Gastroesophageal sphincter (tissue), 3 donors: ENCODE measurements at regions not wholly inside any gene's neighbourhood (a gene's known extent, or its start where the extent isn't known, plus 50 kb on each side); places are given as distances from the start of the nearest gene placed in this dataset.

Experiments used
- EP300 ChIP-seq: sonication (generic); formaldehyde crosslinking; IDR thresholded peaks from one replicate; pipeline ENCODE4 v1.6.1; 2017; ENCODE audit warnings: antibody characterized with exemption, mild to moderate bottlenecking
- POLR2A ChIP-seq, 2 donors: fragments of 450-650 bp; IDR thresholded peaks; one replicate each; pipeline ENCODE4 v1.6.1; 2017; ENCODE audit warnings: antibody characterized with exemption in 2 of 2, mild to moderate bottlenecking in 2 of 2, moderate library complexity in 1 of 2
- POLR2AphosphoS5 ChIP-seq: sonication (generic); formaldehyde crosslinking; IDR thresholded peaks from one replicate; pipeline ENCODE4 v1.6.1; 2017; ENCODE audit warnings: antibody characterized with exemption
- TF ChIP-seq, protein P1 (sequence below), 4 experiments: fragments of 200-600 bp in 2 of 4; fragments of 450-650 bp in 2 of 4; sonication (generic) in 1 of 4; IDR thresholded peaks; one replicate each; pipeline ENCODE4 v1.5.1; 2017 to 2019; ENCODE audit warnings: antibody characterized with exemption in 4 of 4, mild to moderate bottlenecking in 2 of 4, moderate library complexity in 2 of 4

DNA sequence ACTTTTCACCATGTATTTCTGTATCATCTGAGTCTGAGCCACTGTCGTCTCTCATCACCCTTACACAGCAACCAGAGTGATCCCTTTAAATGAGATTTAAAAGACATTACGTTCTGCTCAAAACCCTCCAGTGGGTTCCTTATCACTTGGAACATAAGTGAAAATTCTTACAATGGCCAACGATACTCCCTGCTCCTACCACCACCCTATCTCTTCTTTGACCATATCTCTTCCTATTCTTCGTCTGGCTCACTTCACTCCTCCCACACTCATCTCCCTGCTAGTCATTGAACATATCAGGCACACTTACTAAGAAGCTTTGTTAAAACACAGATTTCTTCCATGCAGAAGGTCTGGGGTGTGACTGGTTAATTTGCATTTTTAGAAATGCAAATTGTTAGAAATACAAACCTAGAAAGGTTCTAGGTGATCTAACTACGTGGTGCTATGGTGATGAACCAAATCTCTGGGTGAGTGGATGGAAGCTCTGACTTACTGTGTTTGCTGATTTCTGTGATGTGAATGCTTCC lies 166.6 kb upstream of the CD180 start:
- TF ChIP-seq, protein P1, sequence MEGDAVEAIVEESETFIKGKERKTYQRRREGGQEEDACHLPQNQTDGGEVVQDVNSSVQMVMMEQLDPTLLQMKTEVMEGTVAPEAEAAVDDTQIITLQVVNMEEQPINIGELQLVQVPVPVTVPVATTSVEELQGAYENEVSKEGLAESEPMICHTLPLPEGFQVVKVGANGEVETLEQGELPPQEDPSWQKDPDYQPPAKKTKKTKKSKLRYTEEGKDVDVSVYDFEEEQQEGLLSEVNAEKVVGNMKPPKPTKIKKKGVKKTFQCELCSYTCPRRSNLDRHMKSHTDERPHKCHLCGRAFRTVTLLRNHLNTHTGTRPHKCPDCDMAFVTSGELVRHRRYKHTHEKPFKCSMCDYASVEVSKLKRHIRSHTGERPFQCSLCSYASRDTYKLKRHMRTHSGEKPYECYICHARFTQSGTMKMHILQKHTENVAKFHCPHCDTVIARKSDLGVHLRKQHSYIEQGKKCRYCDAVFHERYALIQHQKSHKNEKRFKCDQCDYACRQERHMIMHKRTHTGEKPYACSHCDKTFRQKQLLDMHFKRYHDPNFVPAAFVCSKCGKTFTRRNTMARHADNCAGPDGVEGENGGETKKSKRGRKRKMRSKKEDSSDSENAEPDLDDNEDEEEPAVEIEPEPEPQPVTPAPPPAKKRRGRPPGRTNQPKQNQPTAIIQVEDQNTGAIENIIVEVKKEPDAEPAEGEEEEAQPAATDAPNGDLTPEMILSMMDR (IDR thresholded peaks at IDR 0.05): no peak
- TF ChIP-seq POLR2A (IDR thresholded peaks at IDR 0.05) (no peak), POLR2AphosphoS5 (no peak), EP300 (no peak)
